Stimulated activated CD8-positive, alpha-beta memory T cell treated with anti-CD3 and anti-CD28 coated beads, Interleukin-7, amount 100 ng/mL, for 24 hours (primary cell): ENCODE measurements at regions not wholly inside any gene's neighbourhood (a gene's known extent, or its start where the extent isn't known, plus 50 kb on each side); places are given as distances from the start of the nearest gene placed in this dataset.

Experiments used
- DNase-seq: peaks from one replicate; pipeline ENCODE4 v3.0.0-alpha.2; 2020; ENCODE audit warnings: low read depth

DNA sequence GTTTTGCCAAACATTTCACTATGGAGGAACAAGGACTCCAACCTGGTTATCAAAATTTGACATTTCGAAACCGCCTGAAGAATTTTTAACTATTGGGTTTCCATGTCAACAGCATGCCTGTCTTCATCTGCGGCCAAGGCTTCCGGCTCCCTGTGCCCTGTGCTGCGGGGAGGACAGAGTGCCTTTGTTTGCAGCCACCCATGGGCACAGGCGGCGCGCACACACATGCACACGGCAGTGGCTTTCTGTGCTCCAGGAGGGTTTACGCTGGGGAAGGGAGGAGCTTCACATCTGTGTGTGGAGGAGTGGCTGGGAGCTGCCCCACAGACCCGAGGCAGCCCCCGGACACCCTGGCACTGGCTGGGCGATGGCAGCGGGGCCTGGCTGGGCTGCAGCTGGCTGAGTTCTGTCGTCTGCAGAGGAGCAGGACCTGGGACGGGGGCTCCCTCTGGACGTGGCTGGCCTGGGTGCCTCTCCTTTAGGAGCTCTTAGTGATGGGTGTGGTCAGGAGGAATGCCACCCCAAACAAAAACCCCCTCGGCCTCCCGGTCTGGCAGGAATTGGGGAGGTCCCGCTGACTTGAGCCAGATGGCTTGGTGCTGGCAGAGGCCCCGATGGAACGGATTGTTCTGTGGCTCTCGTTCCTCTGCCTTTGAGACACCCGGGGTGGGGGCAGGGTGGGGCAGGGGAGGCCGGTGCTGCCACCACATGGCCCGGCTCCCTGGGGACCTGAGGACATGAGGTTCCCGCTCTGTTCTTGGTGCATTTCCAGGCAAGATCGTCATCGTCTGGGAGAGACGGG lies 1290.9 kb downstream of the BRD1 start:
- DNase-seq, result no peak

DNA sequence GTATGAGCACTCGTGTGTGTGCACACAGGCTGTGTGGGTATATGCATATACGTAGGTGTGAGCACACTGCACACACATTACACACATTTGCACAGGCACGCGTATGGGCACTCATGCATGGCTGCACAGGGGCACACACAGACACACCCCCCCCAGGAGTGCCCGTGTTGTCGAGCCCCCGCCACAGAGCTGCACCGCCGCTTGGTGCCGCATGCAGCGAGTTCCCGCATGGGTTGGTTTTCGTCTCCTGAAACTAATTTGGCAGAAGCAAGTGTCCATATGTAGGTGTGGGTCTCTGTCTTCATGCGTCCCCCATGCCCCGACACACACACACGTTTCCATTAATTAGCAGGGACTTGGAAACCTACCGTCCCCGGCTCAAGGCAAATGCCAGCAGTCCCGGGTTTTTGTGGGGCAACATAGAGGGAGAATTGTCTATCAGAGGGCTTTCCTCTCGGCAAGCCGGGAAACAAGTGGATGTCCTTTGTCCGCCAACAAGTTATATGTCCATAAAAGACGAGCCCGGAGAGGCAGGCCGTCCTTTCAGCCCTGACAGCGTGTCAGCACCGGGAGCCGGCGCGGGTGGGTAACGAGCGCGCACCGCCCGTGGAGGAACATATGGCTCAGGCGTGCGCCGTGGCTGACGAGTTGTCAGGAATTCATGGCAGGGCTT lies 1291.7 kb downstream of the BRD1 start:
- no peak for DNase-seq

GRCh38 chr22:48534395-48534958 lies 1293.2 kb downstream of the BRD1 start:
- no peak for DNase-seq

GRCh38 chr22:48532986-48533385 lies 1294.7 kb downstream of the BRD1 start:
- no peak for DNase-seq

- no peak for DNase-seq
Measured at GRCh38 chr22:48531761-48532435, 1295.8 kb downstream of the BRD1 start.

- DNase-seq, result no peak
Measured at GRCh38 chr22:48531108-48531507, 1296.6 kb downstream of the BRD1 start.

DNA sequence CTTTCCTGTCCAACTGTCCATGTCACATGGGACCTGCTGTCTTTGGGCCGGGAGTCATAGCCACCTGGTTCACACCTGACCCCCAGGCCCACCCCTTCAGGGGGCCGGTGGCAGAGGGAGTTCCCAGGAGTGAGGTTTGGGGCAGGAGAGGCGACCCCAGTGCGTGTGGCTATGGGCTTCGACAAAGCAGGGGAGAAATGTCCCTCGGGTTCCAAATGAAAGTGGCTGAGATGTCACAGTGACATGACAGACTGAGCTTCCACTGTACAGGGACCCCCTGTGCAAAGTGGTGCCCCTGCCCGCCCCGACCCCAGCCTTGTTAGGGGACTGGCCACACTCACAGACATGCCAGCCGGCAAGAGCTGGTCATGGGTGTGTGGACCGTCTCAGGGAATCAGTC lies 1297.0 kb downstream of the BRD1 start:
- no peak for DNase-seq

DNA sequence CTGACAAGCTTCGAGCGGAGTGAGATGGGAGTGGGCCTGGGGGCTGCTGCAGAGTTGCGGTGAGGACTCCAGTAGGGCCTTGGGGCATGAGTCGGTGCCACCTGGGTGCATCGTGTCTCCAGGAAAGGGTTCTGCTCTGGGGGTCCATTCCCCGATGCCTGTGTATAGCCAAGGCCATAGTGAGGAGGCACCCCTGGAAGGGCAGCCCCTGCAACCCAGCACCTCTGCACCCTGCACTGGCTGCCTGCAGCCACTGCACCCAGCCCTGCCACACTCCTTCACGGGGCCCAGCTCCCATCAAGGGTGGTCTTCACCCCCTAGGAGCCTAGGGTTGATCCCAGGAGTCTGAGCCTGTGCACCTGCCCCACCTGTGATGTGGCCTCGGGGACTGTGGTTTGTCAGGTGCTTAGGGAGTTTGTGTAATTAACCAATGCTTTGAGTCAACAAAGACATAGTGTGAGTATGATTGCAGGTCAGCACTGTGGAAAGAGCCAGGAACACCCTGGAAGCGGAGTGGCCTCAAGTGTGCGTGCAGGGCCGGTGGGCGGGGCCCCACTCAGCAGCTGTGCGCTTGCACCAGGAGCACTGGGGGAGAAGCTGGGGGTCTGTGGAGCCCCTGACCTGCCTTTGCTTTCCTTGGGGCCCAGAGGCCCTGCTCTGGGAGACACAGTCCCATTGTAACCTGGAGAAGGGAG lies 1299.3 kb downstream of the BRD1 start:
- no peak for DNase-seq

DNA sequence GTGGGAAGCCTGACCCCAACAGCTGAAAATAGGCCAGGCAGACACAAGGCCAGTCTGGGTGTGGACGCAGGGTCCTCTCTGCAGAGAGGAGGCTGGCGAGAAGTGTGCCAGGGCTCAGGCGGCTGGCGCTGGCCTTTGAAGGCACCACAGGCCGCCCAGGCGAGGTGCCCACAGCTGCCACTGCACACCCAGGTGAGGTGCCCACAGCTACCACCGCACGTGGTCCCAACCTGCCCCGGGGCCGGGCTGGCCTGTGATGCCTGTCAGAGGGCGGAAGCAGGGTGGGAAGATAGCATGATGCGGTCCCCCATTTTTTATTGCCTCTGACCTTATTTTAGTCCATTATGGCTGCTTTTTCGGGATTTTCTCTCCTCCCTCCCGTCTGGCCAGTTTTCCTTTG lies 1303.9 kb downstream of the BRD1 start:
- no peak for DNase-seq

DNA sequence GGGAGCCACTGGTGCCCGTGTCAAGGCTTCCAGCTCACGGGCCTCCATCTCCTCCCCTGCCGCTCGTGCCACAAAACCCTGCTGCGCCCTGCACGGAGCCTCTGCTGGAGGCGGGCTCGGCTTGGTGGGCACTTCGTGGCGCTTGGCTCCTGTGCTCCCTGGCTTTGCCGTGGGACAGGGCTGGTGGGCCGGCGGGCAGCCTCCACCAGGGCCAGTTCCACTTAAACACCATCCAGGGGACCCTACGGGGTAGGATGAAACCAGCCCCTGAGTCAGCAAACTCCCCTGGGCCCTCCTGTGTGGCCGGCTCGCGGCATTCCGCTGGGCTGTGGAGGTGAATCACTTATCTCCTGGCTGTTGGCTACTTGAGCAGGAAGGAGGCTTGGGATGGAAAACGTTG lies 1304.6 kb downstream of the BRD1 start:
- no peak for DNase-seq

- DNase-seq, result no peak
Measured at GRCh38 chr22:48522271-48522670, 1305.4 kb downstream of the BRD1 start.

DNA sequence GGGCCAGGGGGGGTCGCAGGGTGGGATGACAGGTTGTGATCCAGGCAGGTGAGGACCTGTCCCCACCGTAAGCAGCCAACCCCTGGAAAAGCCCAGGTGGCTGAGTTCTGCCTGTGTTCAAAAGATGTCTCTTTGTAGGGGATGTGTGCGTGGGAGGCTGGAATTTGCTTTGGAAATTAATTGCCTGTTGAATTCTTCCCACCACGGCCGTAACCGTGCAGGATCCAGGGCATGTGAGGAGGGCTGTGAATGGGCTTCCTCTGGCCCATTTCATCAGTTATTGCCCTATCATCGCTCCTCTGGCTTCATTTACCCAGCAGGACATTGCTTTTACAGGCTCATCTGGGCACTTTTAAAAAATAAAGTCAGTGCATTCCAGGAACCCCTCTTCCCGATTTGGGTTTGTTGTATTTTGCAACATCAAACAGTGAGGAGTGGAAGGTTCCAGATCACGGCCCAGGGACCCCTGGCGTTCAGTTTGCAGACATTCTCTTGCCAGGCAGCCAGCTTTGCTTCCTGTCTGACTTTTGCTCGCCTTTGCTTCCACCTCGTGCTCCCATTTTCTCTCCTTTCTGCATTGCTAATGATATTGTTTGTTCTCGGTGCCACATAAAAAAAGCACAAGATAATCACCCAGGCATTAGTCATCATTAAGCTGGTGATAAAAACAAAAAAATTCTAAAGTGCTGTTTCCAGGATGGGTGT lies 1306.6 kb downstream of the BRD1 start:
- DNase-seq, result no peak

DNA sequence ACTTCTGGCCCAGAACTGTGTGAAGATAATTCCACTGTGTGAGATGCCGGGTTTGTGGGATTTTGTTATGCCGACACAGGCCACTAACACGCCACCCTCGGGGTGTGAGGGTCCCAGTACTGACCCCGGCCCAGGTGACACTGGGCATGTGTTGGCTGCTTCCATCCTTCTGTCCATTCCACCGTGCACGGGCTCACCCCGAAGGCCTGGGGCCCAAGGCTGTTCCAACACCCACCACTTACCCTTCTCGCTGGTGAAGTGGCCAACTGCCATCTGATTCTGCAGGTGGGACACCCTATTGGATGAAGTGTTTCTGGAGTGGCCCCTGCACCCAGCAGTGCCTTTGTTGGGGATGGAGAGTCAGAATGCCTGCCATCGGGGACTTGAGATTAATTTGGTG lies 1307.5 kb downstream of the BRD1 start:
- no peak for DNase-seq

DNA sequence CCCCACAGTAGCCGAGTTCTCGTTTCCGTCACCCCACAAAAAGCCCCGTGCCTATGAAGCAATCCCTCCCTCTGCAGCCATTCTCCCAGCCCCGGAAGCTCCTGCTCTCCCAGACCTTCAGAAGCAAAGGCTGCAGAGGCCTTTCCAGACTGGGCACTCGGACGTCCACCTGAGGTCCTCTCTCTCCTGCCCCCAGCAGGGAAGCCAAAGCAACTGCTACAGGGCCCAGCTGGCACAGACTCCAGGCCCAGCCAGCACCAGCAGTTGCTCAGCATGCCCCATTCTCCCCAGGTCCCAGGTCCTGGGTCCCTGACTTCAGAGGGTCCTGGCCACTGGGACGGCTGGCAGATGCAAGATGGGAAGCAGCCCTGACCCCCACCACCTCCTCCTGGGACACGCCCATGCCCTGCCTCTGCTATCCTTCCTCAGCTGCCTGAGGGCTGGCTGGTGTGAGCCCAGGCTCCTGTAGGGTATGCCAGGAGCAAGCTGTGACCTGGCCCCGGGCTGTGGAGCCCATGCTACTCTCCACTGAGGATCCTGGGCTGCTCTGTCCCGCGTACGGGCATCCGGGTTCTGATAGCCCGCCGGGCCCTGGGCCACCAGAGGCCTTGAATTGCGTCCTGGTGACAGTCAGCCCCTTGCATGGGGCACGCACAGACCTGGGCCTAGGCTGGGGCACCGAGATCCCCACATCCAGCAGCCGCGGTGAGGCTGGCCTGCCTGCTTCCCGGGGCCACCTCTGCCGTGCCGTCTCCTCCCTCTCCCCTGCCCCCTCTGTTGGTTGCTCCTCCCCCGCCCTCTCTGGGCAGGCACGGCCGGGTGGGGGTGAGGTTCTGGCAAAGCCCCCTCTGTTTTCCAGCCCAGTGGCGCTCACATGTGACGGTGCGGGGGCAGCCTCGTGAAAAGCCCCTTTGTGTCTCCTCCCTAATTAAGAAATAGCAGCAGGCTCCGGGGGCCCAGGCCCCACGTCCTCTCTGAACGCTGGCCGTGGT lies 1310.3 kb downstream of the BRD1 start:
- no peak for DNase-seq

GRCh38 chr22:48516571-48516970 lies 1311.1 kb downstream of the BRD1 start:
- no peak for DNase-seq

DNA sequence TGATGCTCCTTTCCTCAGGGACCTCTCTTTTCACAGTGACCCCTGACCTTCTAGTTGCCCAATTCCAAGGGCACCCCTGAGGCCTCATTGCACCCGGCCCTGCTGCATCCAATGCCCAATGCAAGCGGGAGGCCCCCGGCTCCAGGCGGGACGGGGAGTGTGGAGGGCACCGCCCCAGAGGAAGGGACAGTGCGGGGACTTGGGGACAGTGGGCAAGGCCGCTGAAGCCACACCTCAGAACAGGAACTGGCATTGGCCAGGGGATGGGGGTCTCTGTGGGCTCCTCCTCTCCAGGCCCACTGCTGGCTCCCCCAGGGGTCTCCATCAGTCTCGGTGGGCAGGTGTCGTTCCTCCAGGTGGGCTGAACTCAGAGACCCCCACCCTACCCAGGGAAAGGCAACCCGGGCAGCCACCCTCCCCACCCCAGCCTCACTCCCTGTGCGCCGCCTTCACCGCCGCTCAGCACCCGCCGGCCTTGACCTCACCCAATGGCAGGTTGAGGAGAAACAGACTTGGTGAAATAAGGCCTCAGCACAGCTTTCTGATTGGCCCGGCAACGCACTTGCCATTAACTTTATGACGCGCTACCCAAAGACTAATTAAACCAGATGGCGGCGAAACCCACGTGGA lies 1312.0 kb downstream of the BRD1 start:
- no peak for DNase-seq

GRCh38 chr22:48513929-48514328 lies 1313.7 kb downstream of the BRD1 start:
- no peak for DNase-seq

DNA sequence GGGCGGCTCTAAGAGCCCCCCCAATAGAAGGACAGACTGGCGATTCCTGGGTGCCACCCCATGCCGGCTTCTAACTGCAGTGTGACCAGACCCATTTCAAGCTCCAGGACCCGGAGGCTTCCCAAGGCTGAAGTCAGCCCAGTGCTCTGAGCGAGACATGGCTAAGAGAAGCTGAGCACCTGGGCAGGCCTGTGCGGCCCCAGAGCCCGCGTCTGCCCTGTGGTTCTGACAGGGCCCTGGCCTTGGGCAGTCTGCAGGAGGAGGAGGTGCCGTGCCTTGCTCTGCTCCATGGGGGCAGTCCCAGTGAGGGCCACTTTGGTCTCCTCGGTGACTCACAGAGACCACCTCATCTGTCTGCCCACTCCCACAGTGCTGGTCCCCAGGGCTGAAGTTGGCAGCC lies 1314.2 kb downstream of the BRD1 start:
- DNase-seq, result no peak

- DNase-seq, result no peak
Measured at GRCh38 chr22:48511781-48512327, 1315.8 kb downstream of the BRD1 start.

DNA sequence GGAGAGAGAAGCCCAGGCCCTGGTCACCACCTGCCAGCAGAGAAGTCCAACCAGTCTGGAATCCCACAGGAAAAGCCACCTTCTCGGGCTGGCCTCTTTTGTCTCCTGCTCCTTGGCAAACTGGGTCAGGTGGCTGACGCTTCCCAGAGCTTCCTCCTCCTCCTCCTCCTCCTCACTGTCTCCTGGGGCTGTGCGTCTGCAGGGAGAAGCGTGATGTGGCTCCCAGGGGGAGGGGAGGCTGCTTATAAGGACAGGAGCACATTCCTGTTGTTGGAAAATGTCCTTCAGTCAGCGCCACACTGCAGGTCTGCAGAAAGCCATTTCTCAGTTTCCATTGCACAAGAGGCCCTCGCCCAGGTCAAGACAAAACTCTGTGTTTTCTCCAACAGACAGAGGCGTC lies 1316.5 kb downstream of the BRD1 start:
- no peak for DNase-seq
